SH-SY5Y (cell line): ENCODE measurements at regions not wholly inside any gene's neighbourhood (a gene's known extent, or its start where the extent isn't known, plus 50 kb on each side); places are given as distances from the start of the nearest gene placed in this dataset.

ENCODE experiments used
- GATA2 ChIP-seq: IDR thresholded peaks from 2 replicates; pipeline ENCODE4 v1.6.1; 2011; ENCODE audit warnings: mild to moderate bottlenecking, low read depth, low read length
- GATA3 ChIP-seq: IDR thresholded peaks from 2 replicates; pipeline ENCODE4 v1.6.1; 2011; ENCODE audit warnings: low read depth, mild to moderate bottlenecking, low read length, moderate library complexity

- no peak for TF ChIP-seq GATA3
- no peak for TF ChIP-seq GATA2
Observed at GRCh38 chr1:59078866-59079265, 218.0 kb upstream of the FGGY start.
